DMS153 (cell line): ENCODE measurements at regions not wholly inside any gene's neighbourhood (a gene's known extent, or its start where the extent isn't known, plus 50 kb on each side); places are given as distances from the start of the nearest gene placed in this dataset.

Experiments used
- DNase-seq: peaks from one replicate; lab custom pipeline; 2025; lab: John Stamatoyannopoulos, UW

DNA sequence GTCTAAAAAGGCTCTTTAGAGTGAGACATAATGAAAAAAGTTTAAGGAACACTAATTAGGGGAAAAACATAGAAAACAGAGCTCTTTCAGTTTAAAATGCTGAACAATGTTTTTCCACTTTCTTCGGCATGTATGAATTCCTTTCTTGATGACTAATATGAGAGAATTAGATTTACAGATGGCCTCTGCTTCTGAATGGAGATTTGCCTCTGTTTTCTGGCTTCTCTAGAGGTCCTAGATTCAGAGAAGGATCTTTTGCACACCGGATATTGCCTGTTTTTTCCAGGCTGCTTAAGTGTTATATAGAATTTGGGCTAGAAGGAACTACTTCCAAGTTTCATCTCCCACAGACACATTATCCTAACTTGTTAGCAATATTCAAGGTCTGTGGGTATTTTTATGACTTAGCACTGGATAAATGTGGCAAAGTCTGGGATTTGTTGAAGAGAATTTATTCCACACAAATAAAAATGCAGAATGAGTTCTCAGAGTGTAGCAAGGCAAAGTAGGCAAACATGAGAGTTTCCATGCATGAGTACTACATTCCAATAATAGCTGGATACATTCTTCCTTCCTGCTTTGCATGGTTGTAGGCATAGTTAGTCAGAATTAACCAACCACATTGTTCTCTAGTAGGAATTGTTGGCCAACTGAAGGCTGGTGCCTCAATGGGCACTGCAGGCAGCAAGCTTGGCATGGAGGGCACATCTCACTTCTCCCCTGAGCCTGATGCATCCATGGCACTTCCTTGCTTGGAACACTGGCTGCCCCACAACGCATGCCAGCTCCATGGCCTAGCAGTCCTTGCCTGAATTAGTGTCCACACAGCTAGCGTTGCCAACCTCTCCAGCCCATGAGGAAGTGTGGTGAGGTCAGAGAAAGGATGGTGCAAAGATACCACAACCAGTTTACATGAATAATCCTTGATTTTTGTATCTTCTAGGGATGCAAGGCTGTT lies 224.2 kb downstream of the CLIC5 start:
- DNase-seq, result no peak

DNA sequence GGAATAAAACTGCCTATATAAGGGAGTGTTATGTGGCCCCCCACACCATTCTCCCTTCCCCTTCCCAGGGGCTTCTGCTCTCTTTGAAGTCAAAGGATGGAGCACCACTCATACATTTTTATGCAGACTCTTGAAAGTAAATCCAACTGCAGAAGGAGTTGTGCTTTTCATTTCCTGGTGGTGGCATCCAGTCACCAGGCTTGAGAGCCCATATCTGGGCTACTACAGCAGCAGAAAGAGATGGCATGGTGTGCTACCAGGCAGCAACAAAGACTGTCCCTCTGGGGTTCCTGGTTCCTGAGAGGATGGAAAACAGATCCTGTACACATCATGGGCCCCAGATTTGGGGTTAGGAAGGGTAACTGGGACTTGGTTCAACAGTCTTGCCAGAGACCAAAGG lies 226.4 kb downstream of the CLIC5 start:
- no peak for DNase-seq

DNA sequence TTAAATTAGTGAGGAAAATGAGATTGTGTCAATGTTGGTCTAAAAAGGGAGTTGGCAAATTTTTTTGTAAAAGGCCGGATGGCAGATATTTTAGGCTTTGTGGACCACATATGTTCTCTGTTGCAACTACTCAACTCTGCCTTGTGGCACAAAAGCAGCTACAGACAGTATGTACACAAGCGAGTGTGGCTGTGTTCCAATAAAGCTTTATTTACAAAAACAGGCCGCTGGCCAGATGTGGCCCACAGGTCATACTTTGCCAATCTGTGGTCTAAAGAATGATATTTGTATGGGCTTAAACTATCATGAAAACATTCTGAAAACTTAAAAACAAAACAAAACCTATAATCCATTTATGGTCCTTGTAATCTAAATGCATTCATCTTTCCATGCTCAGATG lies 228.3 kb downstream of the CLIC5 start:
- no peak for DNase-seq

DNA sequence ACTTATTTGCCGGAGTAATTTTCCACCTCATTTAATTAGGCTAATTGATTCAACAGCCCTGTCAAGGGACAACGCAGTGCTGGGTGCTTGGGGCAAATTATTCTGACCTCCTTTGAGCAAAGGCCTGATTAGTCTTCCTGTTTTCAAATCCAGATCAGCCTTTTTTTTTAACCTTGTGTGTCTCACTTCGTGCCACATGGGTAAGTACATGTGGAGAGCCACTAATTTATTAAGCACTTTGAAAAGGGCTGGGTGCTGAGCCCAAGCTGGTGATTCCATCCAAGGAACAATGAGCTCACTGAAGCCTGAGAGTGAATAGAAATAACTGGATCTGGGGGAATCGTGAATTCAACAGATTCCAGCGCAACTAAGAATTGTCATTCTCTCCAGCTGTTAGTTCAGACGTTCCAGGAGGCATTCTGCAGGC lies 229.3 kb downstream of the CLIC5 start:
- DNase-seq, result no peak

DNA sequence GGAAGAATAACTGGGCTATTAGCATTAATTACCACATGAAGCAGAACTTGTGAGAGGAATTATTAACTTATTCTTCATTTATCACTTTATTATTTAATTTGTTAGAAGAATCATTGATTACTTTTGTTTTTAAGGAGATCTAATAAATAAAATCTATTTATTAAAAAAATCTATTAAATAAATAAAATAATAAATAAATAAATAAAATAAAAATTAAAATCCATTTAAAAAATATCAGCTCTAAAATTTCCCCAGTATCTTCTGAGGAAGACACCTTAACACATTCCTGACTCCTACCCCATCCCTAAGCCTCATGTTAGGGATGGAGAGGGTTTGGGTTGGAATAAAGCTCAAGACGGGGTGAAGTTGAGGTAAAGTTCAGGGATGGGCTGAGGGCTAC lies 231.4 kb downstream of the CLIC5 start:
- no peak for DNase-seq

DNA sequence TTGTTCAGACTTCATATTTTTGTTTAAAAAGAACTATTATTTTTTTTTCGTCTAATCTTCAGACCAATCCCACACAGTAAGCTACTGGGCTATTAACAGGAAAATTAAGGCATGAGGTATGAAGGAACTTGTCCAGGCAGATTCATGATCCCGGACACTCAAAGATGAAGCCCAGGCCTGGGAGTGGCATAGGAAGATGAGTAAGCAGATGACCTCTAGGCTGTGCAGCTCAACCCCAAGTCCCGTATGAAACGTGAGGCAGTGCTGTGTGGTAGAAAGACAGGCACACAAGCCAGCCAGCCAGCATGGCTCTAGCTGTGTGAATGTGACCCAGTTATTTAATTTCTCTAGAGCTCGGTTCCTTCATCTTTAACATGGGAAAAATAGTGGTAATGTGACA lies 231.9 kb downstream of the CLIC5 start:
- no peak for DNase-seq

DNA sequence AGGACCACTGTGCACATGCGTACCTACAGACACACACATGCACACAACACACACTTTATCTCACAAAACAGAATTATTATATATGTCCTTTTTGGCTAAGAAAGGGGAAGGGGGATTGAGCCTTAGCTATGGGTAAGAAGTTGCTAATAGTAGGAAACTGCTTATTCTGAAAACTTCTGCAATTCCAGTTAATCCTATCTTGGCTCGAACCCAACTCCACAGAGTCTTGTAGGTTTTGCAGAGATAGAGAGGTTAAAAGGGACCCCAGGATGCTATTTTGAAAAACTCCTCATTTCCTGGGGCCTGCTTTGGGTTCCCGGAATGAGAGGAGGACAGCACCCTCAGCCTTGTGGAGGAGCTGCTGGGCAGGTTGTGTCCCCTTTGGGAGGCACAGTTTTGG lies 233.8 kb downstream of the CLIC5 start:
- no peak for DNase-seq

DNA sequence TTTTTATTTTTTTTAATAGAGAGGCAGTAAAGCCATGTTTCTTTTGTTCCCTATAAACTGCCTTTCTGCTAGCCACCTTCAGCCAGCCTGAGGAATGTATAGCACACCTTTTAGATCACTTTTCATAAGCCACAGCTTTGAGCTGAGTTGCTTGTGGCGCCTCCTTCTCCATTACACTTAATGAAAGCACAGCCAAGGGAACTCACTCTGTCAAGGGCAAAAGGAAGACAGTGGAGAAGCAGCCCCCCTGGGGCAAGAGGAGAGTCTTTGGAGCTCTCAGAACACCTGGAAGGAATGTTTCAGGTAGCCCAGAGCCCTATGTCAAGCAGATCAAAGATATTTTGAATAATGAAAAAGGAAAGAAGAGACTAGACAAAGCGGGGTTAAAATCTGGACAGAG lies 235.1 kb downstream of the CLIC5 start:
- no peak for DNase-seq

DNA sequence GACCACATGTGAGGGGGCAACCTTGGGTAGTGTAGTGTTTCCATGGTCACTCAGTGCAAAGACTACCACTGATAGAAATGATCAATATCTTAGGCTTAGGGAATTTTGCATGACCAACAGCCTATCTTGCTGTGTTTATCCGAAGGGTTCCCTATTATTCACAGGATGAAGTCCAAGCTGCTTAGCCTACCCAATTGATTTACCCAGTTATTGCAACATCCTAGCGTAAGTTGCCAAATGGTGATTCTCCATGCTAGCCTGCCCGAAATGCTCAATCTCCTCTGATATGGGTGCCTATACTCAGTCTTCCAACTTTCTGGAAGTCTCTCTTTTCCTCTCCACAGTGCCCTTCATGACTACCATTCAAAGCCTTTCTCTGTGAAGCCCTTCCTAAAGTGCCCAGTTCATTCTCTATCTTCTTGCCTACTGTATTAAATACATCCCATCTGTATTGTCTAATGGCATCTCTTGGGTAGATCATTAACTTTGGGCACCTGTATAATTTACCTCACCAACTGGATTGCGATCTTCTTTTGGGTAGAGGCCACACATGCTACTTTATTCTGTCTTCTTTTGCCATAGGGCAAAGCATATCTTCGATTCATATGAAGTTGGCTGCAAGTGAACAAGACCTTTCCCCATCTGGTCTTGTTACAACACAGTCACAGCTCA lies 240.5 kb downstream of the CLIC5 start:
- no peak for DNase-seq

DNA sequence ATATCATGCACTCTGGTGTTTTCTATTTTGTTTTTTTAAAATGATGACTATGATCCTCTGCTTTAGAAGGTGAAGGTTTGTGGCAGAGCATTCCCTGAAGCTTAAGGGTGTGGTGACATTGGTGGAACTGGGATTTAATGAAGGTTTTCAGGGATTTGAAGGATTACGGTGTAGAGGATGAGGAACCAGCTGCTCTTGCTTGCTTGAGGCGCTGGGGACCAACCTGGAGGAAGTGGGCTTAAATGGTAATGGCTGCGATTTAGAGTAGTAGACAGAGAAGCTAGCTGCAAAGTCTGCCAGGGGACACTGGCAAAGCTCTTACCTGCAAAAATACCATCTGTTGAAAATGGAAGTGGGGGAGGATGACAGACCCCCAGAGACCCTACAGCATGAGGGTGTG lies 241.8 kb downstream of the CLIC5 start:
- DNase-seq, result no peak

DNA sequence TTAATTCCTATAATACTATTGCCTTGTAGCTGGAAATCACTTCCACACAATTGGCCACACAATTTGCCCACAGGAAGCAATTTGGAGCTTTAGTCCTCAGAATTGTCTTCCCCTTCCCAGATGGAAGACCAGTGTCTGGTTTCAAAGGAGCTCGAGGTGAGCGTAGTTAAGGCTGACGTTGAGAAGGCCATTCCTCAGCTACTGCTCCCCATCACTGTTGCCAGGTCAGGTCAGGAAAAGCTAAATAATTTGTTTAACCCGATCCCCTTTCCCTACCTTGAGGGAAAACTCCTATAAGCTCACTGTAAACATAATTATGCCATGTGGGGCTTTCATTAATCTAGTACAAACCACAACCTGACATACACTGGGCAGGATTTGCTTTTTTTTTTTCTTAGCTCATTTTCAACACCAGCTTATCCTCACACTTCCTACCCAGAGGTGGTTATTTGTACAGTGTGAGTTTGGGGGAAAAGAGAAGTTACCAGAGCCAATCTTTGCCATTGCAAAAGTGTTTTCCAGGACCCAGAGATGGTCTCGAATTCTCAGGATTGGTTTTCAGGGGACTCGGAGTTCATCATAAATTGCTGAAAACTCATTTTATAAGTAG lies 242.7 kb downstream of the CLIC5 start:
- no peak for DNase-seq

DNA sequence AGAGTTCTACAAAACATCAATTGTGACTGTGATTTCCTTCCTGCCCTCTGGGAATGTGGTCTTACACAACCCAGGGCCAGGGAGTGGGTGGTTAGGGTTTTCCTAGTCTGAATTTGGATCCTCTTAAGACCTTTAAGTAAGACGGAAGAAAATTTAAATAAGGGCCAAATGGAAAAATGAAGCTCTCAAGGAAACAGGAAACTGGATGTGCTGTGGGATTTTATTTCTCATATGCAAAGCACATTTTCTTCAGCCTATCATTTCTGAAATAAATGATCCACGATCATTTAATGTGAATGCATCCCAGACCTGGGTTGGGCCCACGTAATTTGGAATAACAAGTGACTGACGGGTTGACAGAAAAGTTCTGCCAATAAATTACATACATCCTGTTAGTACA lies 243.6 kb downstream of the CLIC5 start:
- DNase-seq, result no peak

DNA sequence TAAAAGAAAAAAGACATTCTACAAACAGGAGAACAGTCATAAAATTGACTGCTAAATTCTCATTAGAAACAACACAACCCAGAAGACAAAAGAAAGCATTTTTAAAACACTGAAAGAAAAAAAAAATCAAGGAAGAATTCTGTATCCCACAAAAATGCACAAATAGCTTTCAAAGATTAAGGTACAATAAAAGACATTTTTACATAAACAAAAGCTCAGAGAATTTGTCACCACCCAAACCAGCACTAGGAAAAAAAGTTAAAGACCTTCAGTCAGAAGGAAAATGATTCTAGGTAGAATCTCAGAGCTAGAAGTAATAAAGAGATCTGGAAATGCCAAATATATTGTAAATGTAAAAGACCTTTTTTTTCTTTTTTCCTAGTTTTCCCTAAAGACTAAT lies 252.4 kb downstream of the CLIC5 start:
- DNase-seq, result no peak

DNA sequence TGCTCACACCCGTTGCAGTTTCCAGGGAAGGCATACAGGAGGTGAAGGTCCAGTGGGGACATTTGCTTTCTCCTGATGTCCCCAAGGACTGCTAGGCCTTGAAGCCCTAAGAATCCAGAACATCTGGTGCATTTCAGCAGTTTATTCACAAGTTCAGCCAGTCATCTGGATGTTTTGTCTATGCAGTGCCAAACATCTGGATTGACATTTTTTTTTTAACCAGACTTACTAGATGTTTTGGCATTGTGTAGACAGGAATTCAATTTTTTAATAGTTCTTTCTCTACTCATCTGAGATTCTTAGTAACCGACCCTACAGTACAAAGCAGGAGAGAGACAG lies 256.2 kb downstream of the CLIC5 start:
- DNase-seq, result no peak

DNA sequence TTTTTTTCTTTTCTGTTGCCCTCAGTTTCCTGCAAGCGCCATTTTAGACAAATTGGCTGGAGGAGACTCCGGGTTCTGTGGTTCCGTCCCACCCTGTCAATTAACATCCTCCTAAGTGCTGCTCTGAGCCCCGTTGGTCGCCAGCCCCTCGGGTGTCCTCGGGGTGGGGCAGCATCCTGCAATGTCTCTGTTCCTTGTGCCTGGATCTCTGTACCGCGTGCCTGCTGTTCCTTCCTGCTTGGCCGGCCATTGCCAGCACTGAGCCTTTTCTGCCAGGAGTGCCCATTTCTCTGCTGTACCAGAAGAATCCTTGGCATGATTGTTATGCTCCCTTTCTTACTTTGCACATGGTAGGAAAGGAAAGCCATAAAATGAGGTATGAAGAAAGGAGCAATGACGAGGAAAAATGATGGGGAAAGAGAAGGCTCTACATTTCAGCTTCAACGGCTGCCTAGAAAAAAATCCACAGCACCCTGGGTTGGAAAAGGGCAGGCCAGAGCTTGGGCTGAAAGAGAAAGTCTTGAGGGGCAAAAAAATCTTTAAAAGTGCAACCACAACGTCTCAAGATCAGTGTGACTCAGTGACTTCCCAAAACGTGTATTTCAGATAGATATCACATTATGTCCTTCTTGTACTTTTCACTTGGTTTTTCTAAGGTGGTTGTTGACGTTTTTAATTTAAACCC lies 256.7 kb downstream of the CLIC5 start:
- no peak for DNase-seq

DNA sequence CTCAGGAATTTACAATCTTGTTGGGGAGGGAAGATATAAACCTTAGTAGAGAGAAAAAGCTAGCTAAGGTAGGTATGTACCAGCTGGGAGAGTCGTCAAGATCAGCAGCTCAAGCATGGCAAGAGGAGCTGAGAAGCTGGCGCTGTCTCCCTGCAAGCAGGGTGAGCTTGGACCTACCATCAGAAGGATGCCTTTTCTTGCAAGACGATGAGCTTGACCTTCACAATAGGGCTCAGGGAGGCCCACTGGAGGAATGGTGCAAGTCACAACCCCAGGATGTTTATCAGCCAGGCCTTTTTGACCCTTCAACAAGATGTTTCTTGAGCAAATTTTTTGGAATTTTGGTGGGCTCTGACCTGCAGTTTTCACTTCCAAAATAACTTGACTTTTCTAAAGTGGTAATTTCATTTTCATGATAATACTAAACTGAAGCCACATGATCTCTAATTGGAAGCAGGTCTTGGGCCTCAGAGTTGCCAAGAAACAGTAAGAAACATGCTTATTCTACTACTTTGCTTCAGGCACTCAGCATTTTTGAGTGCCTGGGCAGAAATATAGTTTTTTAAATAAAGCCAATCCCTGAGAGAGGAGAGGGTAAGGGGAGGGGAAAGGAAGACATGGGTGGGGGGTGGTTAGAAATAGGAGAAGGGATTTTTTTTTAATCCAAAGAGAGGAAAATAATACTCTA lies 258.1 kb downstream of the CLIC5 start:
- DNase-seq, result no peak

DNA sequence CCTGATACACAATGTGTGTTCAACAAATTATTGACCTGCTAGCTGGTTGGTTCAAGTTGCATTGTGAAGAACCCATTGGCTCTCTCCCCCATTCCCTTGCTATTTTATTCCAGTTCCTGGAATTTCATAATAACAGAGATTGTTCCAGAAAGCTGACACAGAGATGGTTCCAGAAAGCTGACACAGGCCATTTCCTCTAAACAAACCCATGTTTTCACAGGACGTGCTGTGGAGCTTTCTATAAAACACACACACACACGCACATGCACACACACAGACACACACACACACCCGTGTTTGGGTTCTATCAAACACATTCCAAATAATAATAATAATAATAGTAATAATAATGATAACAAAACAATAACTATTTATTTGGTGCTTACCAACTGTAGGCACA lies 259.1 kb downstream of the CLIC5 start:
- no peak for DNase-seq

DNA sequence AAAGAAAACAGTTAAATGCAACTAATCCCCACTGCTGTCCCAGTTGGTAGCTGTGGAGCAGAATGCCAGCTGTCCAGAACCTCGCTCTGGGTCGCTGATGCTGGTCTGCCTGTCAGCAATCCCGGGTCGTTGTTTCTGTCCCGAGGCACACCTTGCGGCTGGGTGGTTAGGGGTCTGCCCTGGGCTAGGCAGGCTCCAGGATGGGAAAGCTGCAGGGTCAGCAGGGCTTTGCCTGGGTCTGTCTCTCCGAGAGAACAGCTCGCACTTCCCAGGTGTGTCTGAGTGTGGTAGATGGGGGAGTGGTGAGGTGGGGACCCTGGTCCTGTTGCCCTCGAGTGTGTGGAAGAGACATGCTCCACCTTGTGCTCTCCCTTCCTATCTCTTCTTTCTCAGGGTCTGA lies 261.2 kb downstream of the CLIC5 start:
- DNase-seq, result no peak

DNA sequence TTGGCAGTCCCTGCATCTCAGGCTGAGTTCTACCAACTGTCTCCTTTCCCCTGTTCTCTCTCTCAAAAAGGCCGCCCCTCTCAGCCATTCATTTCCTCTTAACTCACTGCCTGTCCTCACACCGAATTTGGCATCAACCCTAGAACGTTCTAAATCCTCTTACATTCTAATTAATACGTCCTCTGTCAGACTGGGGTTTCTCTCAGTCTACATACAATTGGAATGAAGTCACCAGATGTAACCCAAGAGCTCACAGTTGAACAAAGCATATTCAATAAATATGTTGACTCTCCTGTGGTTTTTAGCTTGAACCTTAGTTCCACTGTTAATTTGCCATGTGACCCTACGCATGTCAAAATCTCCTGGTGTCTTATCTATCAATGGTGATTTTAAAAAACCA lies 269.6 kb downstream of the CLIC5 start:
- DNase-seq, result peak; percentile 81

DNA sequence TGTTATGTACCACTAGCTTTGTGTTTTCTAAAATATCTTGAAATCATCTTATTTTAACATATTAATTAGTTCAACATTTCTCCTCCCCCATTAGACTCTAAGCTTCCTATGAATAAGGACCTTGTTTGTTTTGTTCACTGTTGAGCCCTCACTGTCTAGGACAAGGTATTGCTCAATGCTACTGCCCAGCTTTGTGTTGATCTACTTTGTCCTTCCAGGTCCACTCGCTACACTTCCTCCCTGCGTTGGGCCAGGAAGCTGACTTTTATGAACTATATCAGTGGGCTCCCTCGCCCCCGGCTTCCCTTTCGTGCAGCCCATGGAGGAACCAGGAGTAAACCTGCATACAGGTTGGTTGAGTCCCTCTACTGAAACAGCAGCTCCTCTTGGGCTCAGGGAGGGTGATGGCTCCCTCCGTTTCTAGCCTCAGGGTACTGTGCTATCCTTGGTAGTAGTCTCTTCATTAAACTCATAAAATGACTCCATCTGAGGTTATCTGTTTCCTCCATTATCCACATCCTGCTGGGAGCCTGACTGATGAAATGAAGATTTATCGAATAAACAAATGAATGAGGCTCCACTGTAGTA lies 272.5 kb downstream of the CLIC5 start:
- DNase-seq, result no peak

DNA sequence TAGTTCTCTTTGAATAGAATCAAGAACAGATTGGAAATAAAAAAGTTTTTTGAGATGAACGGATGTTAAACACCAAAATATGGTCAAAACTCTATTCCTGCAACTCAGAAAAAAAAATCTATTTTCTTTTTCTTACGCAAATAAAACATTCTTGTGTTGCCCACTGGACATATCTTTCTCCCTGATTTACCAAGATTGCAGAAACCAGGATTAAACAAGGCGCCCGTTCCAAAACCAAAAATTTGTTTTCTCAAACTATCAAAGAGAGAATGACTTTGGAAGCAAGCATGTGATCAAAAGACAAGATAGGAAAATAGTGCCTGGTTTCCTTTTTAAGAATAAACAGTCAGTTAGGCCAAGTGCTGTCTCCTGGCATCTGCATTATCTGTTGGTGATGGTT lies 273.1 kb downstream of the CLIC5 start:
- DNase-seq, result no peak
